ENCODE measurements at regions not wholly inside any gene's neighbourhood (a gene's known extent, or its start where the extent isn't known, plus 50 kb on each side); places are given as distances from the start of the nearest gene placed in this dataset.
A peak's percentile ranks its signal among the peaks of the same experiment; 100 is the strongest.

- Histone ChIP-seq H3K4ac (ENCODE audit: low read depth, low read length) (peak overlapping the region; percentile 84; the same call in 1 of the 2 replicates), H4K91ac (ENCODE audit: insufficient read depth, low read depth, low read length) (peak overlapping the region; percentile 16; the same call in 1 of the 2 replicates), H3K9me1 (ENCODE audit: insufficient read depth, low read length) (peaks cover 11% of the 10 kb centered on the region), H2BK20ac (ENCODE audit: low read depth, low read length) (peak overlapping the region; percentile 58), H3K79me1 (ENCODE audit: low read depth in 1 of 2, low read length in 2 of 2) (no peaks in the 10 kb centered on the region), H3K27ac (ENCODE audit: insufficient read depth, low read length) (no peak overlapping the region), H2BK120ac (ENCODE audit: low read depth, low read length) (peak overlapping the region; percentile 89), H2AK9ac (replicated peaks; ENCODE audit: low read depth, low read length, poor library complexity) (no peak overlapping the region), H3K56ac (ENCODE audit: extremely low read depth, insufficient read depth, low read length) (peak overlapping the region; percentile 68), H3K14ac (replicated peaks; ENCODE audit: low read depth, low read length) (peak overlapping the region; percentile 71), H3K9ac (ENCODE audit: low read depth, low read length) (no peak overlapping the region), H2BK5ac (ENCODE audit: low read depth, low read length, poor library complexity, severe bottlenecking) (peak overlapping the region; percentile 67), H2AFZ (replicated peaks; ENCODE audit: low read length, poor library complexity) (no peak overlapping the region), H2BK15ac (ENCODE audit: low read depth, low read length) (peak overlapping the region; percentile 33; the same call in 2 of the 3 replicates), H3K23ac (ENCODE audit: low read depth, low read length) (no peak overlapping the region; the same call in 1 of the 2 replicates), H3K36me3 (ENCODE audit: control insufficient read depth, insufficient read depth, low read length) (no peaks in the 10 kb centered on the region), H3K9me3 (ENCODE audit: control insufficient read depth, insufficient read depth, low read length) (no peaks in the 10 kb centered on the region), H3K4me3 (ENCODE audit: insufficient read depth, low read depth, low read length) (no peak overlapping the region), H3K27me3 (ENCODE audit: control insufficient read depth, insufficient read depth, low read length) (no peaks in the 10 kb centered on the region), H3K18ac (ENCODE audit: low read depth, low read length) (peak overlapping the region; percentile 81; the same call in 1 of the 2 replicates), H4K20me1 (ENCODE audit: insufficient read depth, low read length) (no peaks in the 10 kb centered on the region), H2AK5ac (ENCODE audit: low read depth, low read length) (peak overlapping the region; percentile 37), H3K4me1 (ENCODE audit: control insufficient read depth, insufficient read depth, low read length) (peaks cover 15% of the 10 kb centered on the region), H4K5ac (ENCODE audit: low read depth, low read length) (no peak overlapping the region; the same call in 1 of the 2 replicates), H4K8ac (ENCODE audit: low read depth in 2 of 2, low read length in 2 of 2) (peak overlapping the region; percentile 51 to 55; a peak in 3 of 4 replicates), H3K4me2 (ENCODE audit: low read depth, low read length) (peak overlapping the region; percentile 82; the same call in 1 of the 2 replicates)
- POLR2A ChIA-PET (ENCODE audit: unreplicated experiment) = no interaction called here
- ATAC-seq (ENCODE audit: low read depth) (no peak; the same call in 1 of the 2 replicates), DNase-seq (no peak)
- TF ChIP-seq CEBPB (IDR thresholded peaks at IDR 0.05; ENCODE audit: low read depth, low read length) (no peak), RFX5 (IDR thresholded peaks at IDR 0.05; ENCODE audit: low read depth, low read length) (no peak), RAD21 (IDR thresholded peaks at IDR 0.05; ENCODE audit: low read length) (no peak), MAFK (IDR thresholded peaks at IDR 0.05; ENCODE audit: low read depth, low read length) (no peak), USF2 (IDR thresholded peaks at IDR 0.05; ENCODE audit: low read depth, low read length) (no peak), POLR2A (IDR thresholded peaks at IDR 0.05; ENCODE audit: low read depth, low read length) (no peak)
- intact Hi-C loops (cut with micrococcal nuclease) (no loop called here), dilution Hi-C loops (cut with HindIII; ENCODE audit: low sequenced_read_pairs, unreplicated experiment) (no loop called here), in situ Hi-C loops (cut with MboI; ENCODE audit: low sequenced_read_pairs) (no loop called here)
- CTCF ChIA-PET = interaction anchor here (1.3 to 1.4 kb wide), 3 partner anchors 15 to 48 kb away, joined by 3 to 6 read pairs (median 3); no protein-coding TSS in a partner anchor
- no TSS peak for BruUV-seq (replicated peaks)
- WGBS, 2 experiments (ENCODE audit: extremely low coverage in 2 of 2, insufficient read length in 1 of 2) = no CpG with 5 or more reads among the region's 2 CpGs
Observed at GRCh38 chr7:142540371-142540770, 208.9 kb upstream of the PRSS1 start.
